Activated CD8-positive, alpha-beta T cell treated with anti-CD3 and anti-CD28 coated beads for 36 hours (primary cell): ENCODE measurements at regions not wholly inside any gene's neighbourhood (a gene's known extent, or its start where the extent isn't known, plus 50 kb on each side); places are given as distances from the start of the nearest gene placed in this dataset.

Source experiments
- ATAC-seq: fragments of 200-7000 bp; cut with Tn5 transposase; one replicate; pipeline ENCODE4 v1.10.0; 2021; ENCODE audit warnings: mild to moderate bottlenecking, moderate library complexity
- CTCF ChIA-PET: fragments of 350-600 bp; sonication (Branson Sonifier 250); formaldehyde crosslinking; loops from one replicate; lab custom pipeline; 2021; ENCODE audit warnings: antibody characterized with exemption; lab: Charles Lee
- POLR2A ChIA-PET: fragments of 350-600 bp; sonication (Branson Sonifier 250); formaldehyde crosslinking; loops from one replicate; lab custom pipeline; 2021; ENCODE audit warnings: antibody characterized with exemption; lab: Charles Lee
- DNase-seq: peaks from one replicate; pipeline ENCODE4 v3.0.0-alpha.2; 2020
- H3K27ac Mint-ChIP-seq: one replicate; pipeline ENCODE4 v1.8.0; 2021; ENCODE audit warnings: mild to moderate bottlenecking, mixed read lengths
- H3K27me3 Mint-ChIP-seq: one replicate; pipeline ENCODE4 v1.8.0; 2021; ENCODE audit warnings: mixed read lengths
- H3K36me3 Mint-ChIP-seq: one replicate; pipeline ENCODE4 v1.8.0; 2021; ENCODE audit warnings: low read depth, mixed read lengths
- H3K4me1 Mint-ChIP-seq: one replicate; pipeline ENCODE4 v1.8.0; 2021; ENCODE audit warnings: low read depth, mixed read lengths
- H3K4me3 Mint-ChIP-seq: one replicate; pipeline ENCODE4 v1.8.0; 2021; ENCODE audit warnings: mild to moderate bottlenecking, moderate library complexity, mixed read lengths
- H3K9me3 Mint-ChIP-seq: one replicate; pipeline ENCODE4 v1.8.0; 2021; ENCODE audit warnings: mixed read lengths
- CTCF ChIP-seq: fragments of 200-600 bp; IDR thresholded peaks from one replicate; pipeline ENCODE4 v1.8.0; 2022; ENCODE audit warnings: antibody characterized with exemption, mild to moderate bottlenecking
- intact Hi-C: fragments of 100-400 bp; cut with micrococcal nuclease; formaldehyde crosslinking; loops from one replicate; pipeline ENCODE4 v1.10.0; 2022

- TF ChIP-seq CTCF: no peak
- Mint-ChIP-seq H3K36me3 (peaks cover 2% of the 10 kb centered on the region), H3K4me1 (peaks cover 33% of the 10 kb centered on the region), H3K4me3 (no peak overlapping the region), H3K9me3 (no peaks in the 10 kb centered on the region), H3K27me3 (no peaks in the 10 kb centered on the region), H3K27ac (no peak overlapping the region)
- ATAC-seq: no peak
- intact Hi-C loops: loop anchor here (10.0 kb wide), 3 partner anchors 108 to 438 kb away; no protein-coding TSS in a partner anchor
- ChIA-PET POLR2A (no interaction called here), CTCF (interaction anchor here (1.5 to 3.9 kb wide), 3 partner anchors 7 to 77 kb away, joined by 3 to 52 read pairs (median 4); no protein-coding TSS in a partner anchor)
- no peak for DNase-seq
These were observed 61.4 kb upstream of the HMCN1 start for GRCh38 chr1:185672719-185673360.

GRCh38 chr1:185670187-185670627, 64.0 kb upstream of the HMCN1 start:
- Mint-ChIP-seq H3K4me3 (no peak overlapping the region), H3K27ac (peak overlapping the region; percentile 31), H3K36me3 (peaks cover 2% of the 10 kb centered on the region), H3K4me1 (peaks cover 23% of the 10 kb centered on the region), H3K9me3 (no peaks in the 10 kb centered on the region), H3K27me3 (no peaks in the 10 kb centered on the region)
- peak; percentile 79 for DNase-seq
- ChIA-PET POLR2A (interaction anchor here (1.3 to 1.5 kb wide), 2 partner anchors 352 to 357 kb away, joined by 4 to 6 read pairs; no protein-coding TSS in a partner anchor), CTCF (interaction anchor here (0.6 to 3.9 kb wide), 38 partner anchors 10 to 775 kb away, joined by 3 to 52 read pairs (median 4); partner anchors contain the start of gene NIBAN1)
- ATAC-seq: peak; percentile 82
- TF ChIP-seq CTCF: peak; percentile 61
- intact Hi-C loops: loop anchor here (2.0 to 10.0 kb wide), 4 partner anchors 105 to 435 kb away; partner anchors contain the start of gene IVNS1ABP

- Mint-ChIP-seq H3K9me3 (no peaks in the 10 kb centered on the region), H3K36me3 (no peaks in the 10 kb centered on the region), H3K27ac (no peak overlapping the region), H3K27me3 (no peaks in the 10 kb centered on the region), H3K4me3 (no peak overlapping the region), H3K4me1 (peaks cover 11% of the 10 kb centered on the region)
- ATAC-seq: no peak
- no peak for DNase-seq
- CTCF ChIA-PET: no interaction called here
- TF ChIP-seq CTCF: no peak
- intact Hi-C loops: no loop called here
- POLR2A ChIA-PET: no interaction called here
These were observed 66.2 kb upstream of the HMCN1 start for GRCh38 chr1:185668013-185668412.

GRCh38 chr1:185666582-185666981, 67.6 kb upstream of the HMCN1 start:
- ChIA-PET CTCF (no interaction called here), POLR2A (no interaction called here)
- intact Hi-C loops: no loop called here
- TF ChIP-seq CTCF: no peak
- Mint-ChIP-seq H3K9me3 (no peaks in the 10 kb centered on the region), H3K4me3 (no peak overlapping the region), H3K36me3 (no peaks in the 10 kb centered on the region), H3K27ac (no peak overlapping the region), H3K27me3 (no peaks in the 10 kb centered on the region), H3K4me1 (peaks cover 8% of the 10 kb centered on the region)
- no peak for DNase-seq
- no peak for ATAC-seq

- ChIA-PET POLR2A (interaction anchor here (0.5 kb wide), 1 partner anchor 19 kb away, joined by 3 read pairs; no protein-coding TSS in a partner anchor), CTCF (interaction anchor here (1.0 to 2.4 kb wide), 3 partner anchors 11 to 17 kb away, joined by 4 to 6 read pairs (median 6); no protein-coding TSS in a partner anchor)
- no peak for TF ChIP-seq CTCF
- Mint-ChIP-seq H3K27me3 (no peaks in the 10 kb centered on the region), H3K9me3 (no peaks in the 10 kb centered on the region), H3K4me3 (no peak overlapping the region), H3K36me3 (no peaks in the 10 kb centered on the region), H3K27ac (peak overlapping the region; percentile 20), H3K4me1 (peaks cover 3% of the 10 kb centered on the region)
- ATAC-seq: peak; percentile 80
- no peak for DNase-seq
- intact Hi-C loops: no loop called here
These were observed 70.4 kb upstream of the HMCN1 start for GRCh38 chr1:185663771-185664296.
